Neural cell (in vitro differentiated cells): ENCODE measurements at regions not wholly inside any gene's neighbourhood (a gene's known extent, or its start where the extent isn't known, plus 50 kb on each side); places are given as distances from the start of the nearest gene placed in this dataset.

ENCODE experiments used
- H2AFZ ChIP-seq: fragments of 200-600, 300-800 bp; sonication (generic), shearing (Covaris generic); 2 replicates; pipeline ENCODE4 v1.6.0; 2014; ENCODE audit warnings: low read depth, mild to moderate bottlenecking, antibody characterized with exemption, low read length, moderate library complexity
- H3F3A ChIP-seq: fragments of 200-600 bp; shearing (Covaris generic); 2 replicates; pipeline ENCODE4 v1.6.1; 2016; ENCODE audit warnings: mild to moderate bottlenecking, moderate library complexity, mixed read lengths, antibody characterized with exemption, low read length; ENCODE audit not compliant: insufficient read depth, poor library complexity, severe bottlenecking
- H3K27ac ChIP-seq: fragments of 200-600, 300-800 bp; sonication (generic), shearing (Covaris generic); 2 replicates; pipeline ENCODE4 v1.5.1; 2014; ENCODE audit warnings: mild to moderate bottlenecking, low read length, moderate library complexity
- H3K27me3 ChIP-seq: fragments of 300-800, 200-600 bp; sonication (generic), shearing (Covaris generic); 2 replicates; pipeline ENCODE4 v1.6.0; 2014; ENCODE audit warnings: mild to moderate bottlenecking, low read depth, low read length, moderate library complexity; ENCODE audit not compliant: insufficient read depth
- H3K36me3 ChIP-seq: fragments of 300-800, 200-600 bp; sonication (generic), shearing (Covaris generic); 2 replicates; pipeline ENCODE4 v1.5.1; 2014; ENCODE audit warnings: mild to moderate bottlenecking, antibody characterized with exemption, low read length, moderate library complexity; ENCODE audit not compliant: insufficient read depth
- H3K4me2 ChIP-seq: fragments of 300-800, 200-600 bp; sonication (generic), shearing (Covaris generic); 2 replicates; pipeline ENCODE4 v1.6.0; 2014; ENCODE audit warnings: mild to moderate bottlenecking, low read length
- H3K4me3 ChIP-seq: fragments of 300-800, 200-600 bp; sonication (generic), shearing (Covaris generic); 2 replicates; pipeline ENCODE4 v1.5.1; 2014; ENCODE audit warnings: mild to moderate bottlenecking, low read length, moderate library complexity
- H3K79me2 ChIP-seq: fragments of 200-600 bp; shearing (Covaris generic); replicated peaks from 2 replicates; pipeline ENCODE4 v1.6.0; 2014; ENCODE audit warnings: mild to moderate bottlenecking, low read length, moderate library complexity; ENCODE audit not compliant: insufficient read depth
- H3K9ac ChIP-seq: fragments of 300-800, 200-600 bp; sonication (generic), shearing (Covaris generic); 2 replicates; pipeline ENCODE4 v1.6.1; 2016; ENCODE audit warnings: mild to moderate bottlenecking, low read length, mixed read lengths
- H3K9me2 ChIP-seq: fragments of 200-600 bp; shearing (Covaris generic); 2 replicates; pipeline ENCODE4 v1.6.1; 2016; ENCODE audit warnings: mild to moderate bottlenecking, low read length, mixed read lengths; ENCODE audit not compliant: insufficient read depth
- H3K9me3 ChIP-seq: fragments of 200-600, 300-800 bp; sonication (generic), shearing (Covaris generic); 2 replicates; pipeline ENCODE4 v1.6.1; 2016; ENCODE audit warnings: mild to moderate bottlenecking, mixed run types, low read length, moderate library complexity, mixed read lengths
- H4K20me1 ChIP-seq: fragments of 200-600 bp; shearing (Covaris generic); 2 replicates; pipeline ENCODE4 v1.6.1; 2016; ENCODE audit warnings: mild to moderate bottlenecking, mixed run types; ENCODE audit not compliant: insufficient read depth
- EP300 ChIP-seq: fragments of 450-650 bp; conservative IDR thresholded peaks from 2 replicates; pipeline ENCODE4 v1.6.1; 2014; ENCODE audit warnings: antibody characterized with exemption, mild to moderate bottlenecking, moderate library complexity; ENCODE audit not compliant: poor library complexity, severe bottlenecking
- EZH2 ChIP-seq: fragments of 200-600, 300-800 bp; shearing (Covaris generic), sonication (generic); IDR thresholded peaks from 2 replicates; pipeline ENCODE4 v1.6.1; 2014; ENCODE audit warnings: antibody characterized with exemption, low read length, borderline replicate concordance, mild to moderate bottlenecking; ENCODE audit not compliant: insufficient read depth, poor library complexity, severe bottlenecking
- MXI1 ChIP-seq: fragments of 450-650 bp; conservative IDR thresholded peaks from 2 replicates; pipeline ENCODE4 v1.6.1; 2014; ENCODE audit warnings: antibody characterized with exemption, mild to moderate bottlenecking; ENCODE audit not compliant: poor library complexity, severe bottlenecking
- POLR2AphosphoS5 ChIP-seq: IDR thresholded peaks from 2 replicates; pipeline ENCODE4 v1.6.1; 2012
- RAD21 ChIP-seq: fragments of 450-650 bp; conservative IDR thresholded peaks from 2 replicates; pipeline ENCODE4 v1.6.1; 2014; ENCODE audit warnings: antibody characterized with exemption, mild to moderate bottlenecking, moderate library complexity
- REST ChIP-seq: IDR thresholded peaks from 2 replicates; pipeline ENCODE4 v1.6.1; 2012; ENCODE audit warnings: borderline replicate concordance
- SMC3 ChIP-seq: fragments of 450-650 bp; conservative IDR thresholded peaks from 2 replicates; pipeline ENCODE4 v1.6.1; 2014; ENCODE audit warnings: antibody characterized with exemption, mild to moderate bottlenecking, moderate library complexity; ENCODE audit not compliant: poor library complexity
- TAF1 ChIP-seq: IDR thresholded peaks from 2 replicates; pipeline ENCODE4 v1.6.1; 2012; ENCODE audit warnings: low read depth
- TF ChIP-seq, protein P1 (sequence below): fragments of 450-650 bp; IDR thresholded peaks from 2 replicates; pipeline ENCODE4 v1.5.1; 2014; ENCODE audit warnings: antibody characterized with exemption, mild to moderate bottlenecking, moderate library complexity; ENCODE audit not compliant: poor library complexity, severe bottlenecking

DNA sequence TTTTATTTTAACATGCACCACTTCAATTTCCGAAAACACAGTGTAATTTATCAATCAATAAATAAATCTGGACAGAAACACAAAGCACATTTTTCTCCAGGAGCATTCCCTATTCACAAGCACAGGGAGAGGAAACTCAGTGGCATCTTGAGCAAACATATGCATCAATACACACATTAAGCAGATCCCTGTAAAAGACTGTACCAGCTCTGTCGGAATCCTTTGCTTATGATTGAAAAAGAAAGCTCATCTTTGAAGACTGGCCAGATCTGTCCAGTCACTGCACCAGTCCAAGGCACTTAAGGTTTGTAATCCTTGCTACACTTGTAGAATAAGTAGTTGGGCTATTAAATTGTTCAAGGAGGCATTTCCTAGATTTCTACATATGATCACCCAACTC is 343.9 kb downstream of the BMPER start:
- no peak overlapping the region for H3K27ac ChIP-seq
- H3K4me2 ChIP-seq = no peak overlapping the region
- H3K79me2 ChIP-seq = no peaks in the 10 kb centered on the region
- H3K9me2 ChIP-seq = no peaks in the 10 kb centered on the region
- no peaks in the 10 kb centered on the region for H3K36me3 ChIP-seq
- H3K27me3 ChIP-seq = no peaks in the 10 kb centered on the region
- no peaks in the 10 kb centered on the region for H3F3A ChIP-seq
- H4K20me1 ChIP-seq = no peaks in the 10 kb centered on the region
- TF ChIP-seq REST (no peak), RAD21 (no peak), POLR2AphosphoS5 (no peak), SMC3 (no peak), MXI1 (no peak), EP300 (no peak), EZH2 (no peak), TAF1 (no peak)
- TF ChIP-seq, protein P1, sequence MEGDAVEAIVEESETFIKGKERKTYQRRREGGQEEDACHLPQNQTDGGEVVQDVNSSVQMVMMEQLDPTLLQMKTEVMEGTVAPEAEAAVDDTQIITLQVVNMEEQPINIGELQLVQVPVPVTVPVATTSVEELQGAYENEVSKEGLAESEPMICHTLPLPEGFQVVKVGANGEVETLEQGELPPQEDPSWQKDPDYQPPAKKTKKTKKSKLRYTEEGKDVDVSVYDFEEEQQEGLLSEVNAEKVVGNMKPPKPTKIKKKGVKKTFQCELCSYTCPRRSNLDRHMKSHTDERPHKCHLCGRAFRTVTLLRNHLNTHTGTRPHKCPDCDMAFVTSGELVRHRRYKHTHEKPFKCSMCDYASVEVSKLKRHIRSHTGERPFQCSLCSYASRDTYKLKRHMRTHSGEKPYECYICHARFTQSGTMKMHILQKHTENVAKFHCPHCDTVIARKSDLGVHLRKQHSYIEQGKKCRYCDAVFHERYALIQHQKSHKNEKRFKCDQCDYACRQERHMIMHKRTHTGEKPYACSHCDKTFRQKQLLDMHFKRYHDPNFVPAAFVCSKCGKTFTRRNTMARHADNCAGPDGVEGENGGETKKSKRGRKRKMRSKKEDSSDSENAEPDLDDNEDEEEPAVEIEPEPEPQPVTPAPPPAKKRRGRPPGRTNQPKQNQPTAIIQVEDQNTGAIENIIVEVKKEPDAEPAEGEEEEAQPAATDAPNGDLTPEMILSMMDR = no peak
- no peak overlapping the region for H3K9ac ChIP-seq
- no peak overlapping the region for H3K4me3 ChIP-seq
- no peak overlapping the region for H2AFZ ChIP-seq
- H3K9me3 ChIP-seq = no peaks in the 10 kb centered on the region

DNA sequence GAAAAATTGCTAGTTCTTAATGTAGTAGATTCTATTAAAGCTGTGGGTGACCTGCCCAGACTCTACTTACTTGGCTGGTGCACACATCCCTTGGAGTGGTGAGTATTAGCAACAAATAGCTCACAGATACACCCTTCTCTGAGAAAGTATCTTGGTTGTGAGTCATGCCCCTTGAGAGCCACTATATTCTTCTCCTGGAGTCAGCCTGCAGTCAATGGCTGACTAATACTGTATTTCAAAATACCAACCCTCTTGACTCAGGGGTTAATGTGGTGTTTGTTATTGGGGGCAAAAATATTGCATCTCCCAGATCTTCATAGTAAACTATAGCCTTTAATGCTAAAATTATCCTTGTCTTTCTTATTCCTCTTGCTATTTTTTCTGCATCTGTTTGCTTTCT is 354.9 kb downstream of the BMPER start:
- Histone ChIP-seq H3K9me3 (no peaks in the 10 kb centered on the region), H3K4me3 (no peak overlapping the region), H3K36me3 (no peaks in the 10 kb centered on the region), H3K79me2 (no peaks in the 10 kb centered on the region), H3K27me3 (no peaks in the 10 kb centered on the region), H3K4me2 (no peak overlapping the region), H3K9ac (no peak overlapping the region), H2AFZ (no peak overlapping the region), H3K27ac (no peak overlapping the region), H4K20me1 (no peaks in the 10 kb centered on the region), H3K9me2 (no peaks in the 10 kb centered on the region), H3F3A (no peaks in the 10 kb centered on the region)
- TF ChIP-seq EP300 (no peak), RAD21 (no peak), POLR2AphosphoS5 (no peak), MXI1 (no peak), EZH2 (no peak), TAF1 (no peak), REST (no peak), SMC3 (no peak)
- TF ChIP-seq, protein P1 = no peak
